Peyer's patch (tissue), 4 donors: ENCODE measurements at regions not wholly inside any gene's neighbourhood (a gene's known extent, or its start where the extent isn't known, plus 50 kb on each side); places are given as distances from the start of the nearest gene placed in this dataset.
"Not testable (repeated sequence)": the region's sequence is repeated elsewhere in the genome, so short reads cannot be mapped to it uniquely, and the experiment has no call there.

Source experiments
- DNase-seq, 3 donors: peaks; one replicate each; pipeline ENCODE4 v3.0.0-alpha.2; 2017 to 2019
- H3K27ac ChIP-seq, 4 donors: fragments of 200-600 bp; sonication (generic); one replicate each; pipeline ENCODE4 v1.5.1; 2016 to 2019
- H3K27me3 ChIP-seq, 2 donors: fragments of 200-600 bp; sonication (generic); one replicate each; pipeline ENCODE4 v1.5.1; 2019
- H3K36me3 ChIP-seq, 3 donors: fragments of 200-600 bp; sonication (generic); one replicate each; pipeline ENCODE4 v1.5.1; 2016 to 2019
- H3K4me1 ChIP-seq, 4 donors: fragments of 200-600 bp; sonication (generic); one replicate each; pipeline ENCODE4 v1.5.1; 2016 to 2019
- H3K4me3 ChIP-seq, 4 donors: fragments of 200-600 bp; sonication (generic); 1 replicate in 3 of 4; 2 replicates in 1 of 4; pipeline ENCODE4 v1.5.1; 2016 to 2019; ENCODE audit warnings: mild to moderate bottlenecking in 1 of 4
- H3K9me3 ChIP-seq, 4 donors: fragments of 200-600 bp; sonication (generic); one replicate each; pipeline ENCODE4 v1.5.1; 2016 to 2019; ENCODE audit warnings: mild to moderate bottlenecking in 1 of 4
- POLR2A ChIP-seq, 2 donors: fragments of 450-650 bp; IDR thresholded peaks; one replicate each; pipeline ENCODE4 v1.5.1; 2017; ENCODE audit warnings: antibody characterized with exemption in 2 of 2, mild to moderate bottlenecking in 2 of 2, moderate library complexity in 2 of 2
- TF ChIP-seq, protein P1 (sequence below), 6 experiments: fragments of 450-650 bp in 4 of 6; fragments of 200-600 bp in 2 of 6; sonication (generic) in 1 of 6; IDR thresholded peaks; one replicate each; pipeline ENCODE4 v1.5.1; 2017 to 2019; ENCODE audit warnings: antibody characterized with exemption in 6 of 6, mild to moderate bottlenecking in 3 of 6, moderate library complexity in 1 of 6

DNA sequence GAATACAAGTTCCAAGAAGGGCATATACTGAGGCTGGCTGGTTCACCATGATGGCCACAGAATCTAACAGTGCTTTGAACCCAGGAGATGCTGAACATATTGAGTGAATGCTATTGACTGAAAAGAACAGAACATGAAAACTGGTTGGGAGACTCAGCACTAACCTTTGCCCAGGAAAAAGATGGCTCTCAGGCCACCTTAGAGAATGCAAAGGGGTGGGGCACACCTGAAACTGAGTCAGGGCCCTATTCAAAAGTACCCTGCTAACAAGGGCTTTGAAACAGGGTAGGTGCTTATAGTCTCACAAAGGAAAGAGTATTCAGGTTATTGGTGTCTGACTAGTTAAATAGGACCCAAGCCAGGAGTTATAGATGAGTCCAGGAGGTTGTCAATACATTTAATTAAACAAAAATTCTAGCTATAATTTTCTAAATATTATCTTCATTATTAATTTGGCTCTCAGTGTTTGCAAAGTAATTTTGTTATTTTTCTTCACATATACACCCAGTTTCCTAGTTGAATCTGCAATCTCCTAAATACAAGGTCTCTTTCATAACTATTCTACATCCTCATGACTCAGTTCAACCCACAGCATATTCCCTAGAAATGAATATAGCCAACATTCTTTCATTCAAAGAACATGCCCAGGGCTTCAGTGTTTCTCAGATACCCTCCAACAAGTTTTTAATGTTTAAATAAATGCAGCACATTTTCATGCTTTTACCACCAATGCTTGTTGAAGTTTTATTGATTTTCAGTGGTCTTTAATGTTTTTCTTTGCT, 144.2 kb upstream of the RAPGEF2 start:
- H3K4me3 ChIP-seq, result no peak overlapping the region
- TF ChIP-seq, protein P1, sequence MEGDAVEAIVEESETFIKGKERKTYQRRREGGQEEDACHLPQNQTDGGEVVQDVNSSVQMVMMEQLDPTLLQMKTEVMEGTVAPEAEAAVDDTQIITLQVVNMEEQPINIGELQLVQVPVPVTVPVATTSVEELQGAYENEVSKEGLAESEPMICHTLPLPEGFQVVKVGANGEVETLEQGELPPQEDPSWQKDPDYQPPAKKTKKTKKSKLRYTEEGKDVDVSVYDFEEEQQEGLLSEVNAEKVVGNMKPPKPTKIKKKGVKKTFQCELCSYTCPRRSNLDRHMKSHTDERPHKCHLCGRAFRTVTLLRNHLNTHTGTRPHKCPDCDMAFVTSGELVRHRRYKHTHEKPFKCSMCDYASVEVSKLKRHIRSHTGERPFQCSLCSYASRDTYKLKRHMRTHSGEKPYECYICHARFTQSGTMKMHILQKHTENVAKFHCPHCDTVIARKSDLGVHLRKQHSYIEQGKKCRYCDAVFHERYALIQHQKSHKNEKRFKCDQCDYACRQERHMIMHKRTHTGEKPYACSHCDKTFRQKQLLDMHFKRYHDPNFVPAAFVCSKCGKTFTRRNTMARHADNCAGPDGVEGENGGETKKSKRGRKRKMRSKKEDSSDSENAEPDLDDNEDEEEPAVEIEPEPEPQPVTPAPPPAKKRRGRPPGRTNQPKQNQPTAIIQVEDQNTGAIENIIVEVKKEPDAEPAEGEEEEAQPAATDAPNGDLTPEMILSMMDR (IDR thresholded peaks at IDR 0.05), result no peak
- no peak for TF ChIP-seq POLR2A (IDR thresholded peaks at IDR 0.05)
- no peak for DNase-seq

GRCh38 chr4:158962393-158962792, 140.5 kb upstream of the RAPGEF2 start:
- no peak overlapping the region for H3K27ac ChIP-seq
- no peak for DNase-seq
- TF ChIP-seq, protein P1 (IDR thresholded peaks at IDR 0.05), result no peak
- TF ChIP-seq POLR2A (IDR thresholded peaks at IDR 0.05), result no peak
- H3K9me3 ChIP-seq, result no peaks in the 10 kb centered on the region
- no peaks in the 10 kb centered on the region for H3K27me3 ChIP-seq
- no peaks in the 10 kb centered on the region for H3K36me3 ChIP-seq
- no peak overlapping the region for H3K4me3 ChIP-seq
- H3K4me1 ChIP-seq, result no peaks in the 10 kb centered on the region

More for the DNA sequence above, 144.2 kb upstream of the RAPGEF2 start:
- H3K4me1 ChIP-seq, result no peaks in the 10 kb centered on the region
- H3K9me3 ChIP-seq, result no peaks in the 10 kb centered on the region
- H3K27me3 ChIP-seq, result no peaks in the 10 kb centered on the region
- no peaks in the 10 kb centered on the region for H3K36me3 ChIP-seq
- no peak overlapping the region for H3K27ac ChIP-seq

GRCh38 chr4:158963282-158963681, 139.6 kb upstream of the RAPGEF2 start:
- H3K27ac ChIP-seq, H3K27me3 ChIP-seq, H3K4me1 ChIP-seq, H3K36me3 ChIP-seq, H3K4me3 ChIP-seq, H3K9me3 ChIP-seq, DNase-seq: not testable (repeated sequence)

GRCh38 chr4:158964114-158964727, 138.7 kb upstream of the RAPGEF2 start:
- Histone ChIP-seq H3K36me3 (no peaks in the 10 kb centered on the region), H3K27ac (no peak overlapping the region), H3K27me3 (no peaks in the 10 kb centered on the region), H3K4me1 (no peaks in the 10 kb centered on the region), H3K9me3 (no peaks in the 10 kb centered on the region), H3K4me3 (no peak overlapping the region)
- no peak for DNase-seq
- no peak for TF ChIP-seq POLR2A (IDR thresholded peaks at IDR 0.05)
- TF ChIP-seq, protein P1 (IDR thresholded peaks at IDR 0.05), result no peak

DNA sequence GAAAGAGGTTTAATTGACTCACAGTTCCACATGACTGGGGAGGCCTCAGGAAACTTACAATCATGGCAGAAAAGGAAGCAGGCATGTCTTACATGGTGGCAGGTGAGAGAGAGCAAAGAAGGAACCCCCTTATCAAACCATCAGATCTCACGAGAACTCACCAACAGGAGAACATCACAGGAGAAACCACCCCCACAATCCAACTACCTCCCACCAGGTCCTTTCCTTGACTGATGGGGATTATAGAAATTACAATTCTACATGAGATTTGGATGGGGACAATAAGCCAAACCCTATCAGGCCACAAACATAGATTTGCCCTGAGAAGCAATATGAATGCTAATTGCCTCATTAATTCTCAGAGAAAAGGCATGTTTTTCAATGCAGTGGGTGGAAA, 138.2 kb upstream of the RAPGEF2 start:
- no peaks in the 10 kb centered on the region for H3K4me1 ChIP-seq
- H3K27me3 ChIP-seq, result no peaks in the 10 kb centered on the region
- TF ChIP-seq, protein P1 (IDR thresholded peaks at IDR 0.05), result no peak
- no peak for TF ChIP-seq POLR2A (IDR thresholded peaks at IDR 0.05)
- H3K27ac ChIP-seq, result no peak overlapping the region
- H3K36me3 ChIP-seq, result no peaks in the 10 kb centered on the region
- H3K9me3 ChIP-seq, result no peaks in the 10 kb centered on the region
- no peak for DNase-seq
- no peak overlapping the region for H3K4me3 ChIP-seq

GRCh38 chr4:158965226-158965625, 137.7 kb upstream of the RAPGEF2 start:
- no peak for TF ChIP-seq POLR2A (IDR thresholded peaks at IDR 0.05)
- TF ChIP-seq, protein P1 (IDR thresholded peaks at IDR 0.05), result no peak
- H3K27ac ChIP-seq, result no peak overlapping the region
- H3K9me3 ChIP-seq, result no peaks in the 10 kb centered on the region
- H3K4me1 ChIP-seq, result no peaks in the 10 kb centered on the region
- H3K4me3 ChIP-seq, result no peak overlapping the region
- H3K36me3 ChIP-seq, result no peaks in the 10 kb centered on the region
- DNase-seq, result no peak
- H3K27me3 ChIP-seq, result no peaks in the 10 kb centered on the region
